NCI-H69 (cell line): ENCODE measurements at regions not wholly inside any gene's neighbourhood (a gene's known extent, or its start where the extent isn't known, plus 50 kb on each side); places are given as distances from the start of the nearest gene placed in this dataset.
"Not testable (repeated sequence)": the region's sequence is repeated elsewhere in the genome, so short reads cannot be mapped to it uniquely, and the experiment has no call there.

Experiments used
- DNase-seq: peaks from one replicate; lab custom pipeline; 2025; lab: John Stamatoyannopoulos, UW

DNA sequence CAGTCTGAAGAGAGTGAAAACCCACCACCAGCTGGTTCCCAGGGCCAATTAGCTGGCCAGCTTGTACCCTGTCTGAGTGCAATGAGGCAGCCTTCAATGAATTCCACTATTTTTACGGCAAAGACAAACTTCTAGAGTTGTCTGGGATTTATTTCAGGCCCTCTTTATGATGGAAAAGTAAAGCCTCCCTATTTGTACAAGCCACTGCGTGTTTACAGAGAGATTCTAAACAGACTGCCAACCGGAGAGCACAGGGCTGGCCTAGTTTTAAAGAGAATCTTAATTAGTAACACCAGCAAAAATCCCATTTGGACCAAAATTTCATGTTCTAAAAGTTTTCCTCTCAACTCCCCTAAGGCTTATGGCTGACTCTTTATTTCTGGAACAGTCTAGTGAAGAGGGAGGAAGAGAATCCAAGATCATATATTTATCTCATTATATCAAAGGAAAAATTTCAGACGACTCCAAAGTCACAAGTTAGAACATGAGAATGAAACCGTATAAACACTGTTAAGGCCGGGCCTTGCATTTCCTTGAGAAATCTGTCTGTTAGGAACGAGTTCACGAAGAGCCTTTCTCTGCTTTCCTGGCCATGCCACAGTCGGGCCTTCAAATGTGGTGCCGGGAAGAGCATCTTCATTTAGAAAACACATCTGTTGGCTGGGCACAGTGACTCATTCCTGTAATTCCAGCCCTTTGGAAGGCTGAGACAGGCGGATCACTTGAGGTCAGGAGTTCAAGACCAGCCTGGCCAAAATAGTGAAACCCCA lies 724.6 kb upstream of the NRP1 start:
- DNase-seq, result no peak

DNA sequence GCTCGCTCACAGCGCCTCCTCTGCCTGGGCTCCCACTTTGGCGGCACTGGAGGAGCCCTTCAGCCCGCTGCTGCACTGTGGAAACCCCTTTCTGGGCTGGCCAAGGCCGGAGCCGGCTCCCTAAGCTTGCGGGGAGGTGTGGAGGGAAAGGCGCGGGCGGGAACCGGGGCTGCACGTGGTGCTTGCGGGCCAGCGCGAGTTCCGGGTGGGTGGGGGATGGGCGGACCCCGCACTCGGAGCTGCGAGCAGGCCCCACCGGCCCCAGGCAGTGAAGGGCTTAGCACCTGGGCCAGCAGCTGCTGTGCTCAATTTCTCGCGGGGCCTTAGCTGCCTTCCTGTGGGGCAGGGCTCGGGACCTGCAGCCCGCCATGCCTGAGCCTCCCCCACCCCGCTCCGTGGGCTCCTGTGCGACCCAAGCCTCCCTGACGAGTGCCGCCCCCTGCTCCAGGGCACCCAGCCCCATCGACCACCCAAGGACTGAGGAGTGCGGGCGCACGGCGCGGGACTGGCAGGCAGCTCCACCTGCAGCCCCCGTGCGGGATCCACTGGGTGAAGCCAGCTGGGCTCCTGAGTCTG lies 721.0 kb upstream of the NRP1 start:
- not testable (repeated sequence) for DNase-seq

DNA sequence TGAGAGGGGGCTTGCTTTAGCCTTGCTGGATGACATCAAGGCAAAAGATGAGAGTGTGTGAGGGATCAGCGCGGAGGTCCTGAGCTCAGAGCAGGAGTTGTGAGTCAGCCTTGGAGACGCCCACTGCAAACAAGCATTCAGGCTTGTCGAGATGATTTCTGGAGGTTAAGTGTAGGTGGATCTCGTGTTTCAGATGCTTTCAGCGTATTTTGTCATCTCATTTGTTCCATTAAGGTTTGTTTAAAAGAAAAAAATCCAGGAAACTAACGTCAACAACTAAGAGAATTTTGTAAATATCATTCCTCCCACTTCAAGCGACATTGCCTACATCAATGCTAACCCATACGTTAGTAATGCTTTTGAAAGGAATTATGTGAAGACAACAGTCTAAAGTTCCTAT lies 715.4 kb upstream of the NRP1 start:
- DNase-seq, result no peak

- no peak for DNase-seq
Measured at GRCh38 chr10:34049469-34049868, 715.0 kb upstream of the NRP1 start.

DNA sequence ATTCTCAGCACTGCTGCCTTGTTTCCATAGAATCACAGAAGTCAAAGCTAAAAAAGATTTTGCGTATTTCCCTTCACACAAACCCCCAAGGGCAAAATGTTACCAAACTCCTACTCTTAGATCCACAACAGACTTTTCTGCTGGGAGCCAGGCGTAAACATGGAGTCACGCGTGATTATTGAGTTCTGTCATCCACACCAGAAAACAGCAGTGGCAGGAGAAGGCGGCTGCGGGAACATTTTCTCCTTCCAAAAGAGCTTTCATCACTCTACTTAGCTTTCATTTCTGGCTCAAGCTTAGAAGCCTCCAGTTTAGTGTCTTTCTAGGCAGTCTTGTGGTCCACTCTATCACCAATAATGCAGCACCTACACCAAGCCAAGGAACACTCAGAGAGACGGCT lies 712.9 kb upstream of the NRP1 start:
- no peak for DNase-seq

GRCh38 chr10:34046506-34047034 lies 712.1 kb upstream of the NRP1 start:
- peak; percentile 62 for DNase-seq

GRCh38 chr10:34045571-34046190 lies 711.2 kb upstream of the NRP1 start:
- DNase-seq, result no peak

DNA sequence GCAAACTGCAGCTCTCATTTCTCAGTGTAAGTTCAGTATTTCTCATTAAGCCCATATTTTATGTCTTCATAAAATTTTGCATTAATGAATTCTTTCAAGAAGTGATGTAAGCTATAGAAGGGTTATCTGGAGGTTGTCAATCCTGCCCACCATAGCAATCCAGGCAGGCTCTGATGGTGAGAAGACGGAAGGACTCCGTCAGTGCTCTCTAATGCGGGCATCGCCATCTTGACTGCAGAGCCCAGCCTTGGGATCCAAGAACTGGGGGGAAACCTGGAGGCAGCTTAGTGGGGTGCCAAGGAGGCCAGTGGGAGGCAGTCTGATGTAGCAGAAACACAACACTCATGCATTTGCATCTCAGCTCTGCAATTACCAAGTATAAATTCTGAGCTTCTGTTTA lies 707.4 kb upstream of the NRP1 start:
- no peak for DNase-seq

DNA sequence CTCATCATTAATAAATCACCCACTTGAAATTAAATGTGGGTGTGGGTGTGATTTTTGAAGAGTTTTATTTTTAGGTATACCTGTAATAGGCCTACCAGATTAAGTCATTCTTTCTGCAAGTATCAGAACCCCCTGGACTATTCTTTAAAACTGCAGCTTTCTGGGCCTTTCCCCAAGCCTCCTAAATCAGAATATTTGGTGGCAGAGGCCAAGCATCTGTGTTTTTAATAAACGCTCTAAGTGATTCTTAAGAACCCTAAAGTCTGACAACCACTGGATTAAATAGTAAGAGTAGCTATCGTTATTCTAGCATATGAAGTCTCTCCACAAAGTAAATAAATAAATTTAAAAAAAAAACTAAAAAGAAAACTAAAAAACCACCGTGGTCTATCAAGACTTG lies 703.0 kb upstream of the NRP1 start:
- no peak for DNase-seq

GRCh38 chr10:34035241-34035790 lies 700.8 kb upstream of the NRP1 start:
- not testable (repeated sequence) for DNase-seq

GRCh38 chr10:34033078-34033477 lies 698.6 kb upstream of the NRP1 start:
- DNase-seq, result no peak

DNA sequence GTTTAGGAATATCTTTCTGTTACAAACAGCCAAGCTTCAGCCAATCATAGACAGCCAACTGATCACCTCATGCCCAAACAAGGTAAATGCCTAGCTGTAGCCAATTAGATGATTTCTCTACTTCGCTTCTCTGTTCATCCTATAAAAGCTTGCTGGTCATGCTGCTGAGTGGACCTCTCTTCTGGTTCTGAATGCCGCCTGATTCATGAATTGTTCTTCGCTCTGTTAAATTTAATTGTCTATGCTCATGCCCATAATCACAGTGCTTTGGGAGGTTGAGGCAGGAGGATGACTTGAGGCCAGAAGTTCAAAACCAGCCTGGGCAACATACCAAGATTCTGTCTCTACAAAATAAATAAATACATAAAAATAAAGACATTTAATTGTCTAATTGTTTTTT lies 698.1 kb upstream of the NRP1 start:
- DNase-seq, result no peak

GRCh38 chr10:34031400-34031799 lies 696.9 kb upstream of the NRP1 start:
- DNase-seq, result no peak

DNA sequence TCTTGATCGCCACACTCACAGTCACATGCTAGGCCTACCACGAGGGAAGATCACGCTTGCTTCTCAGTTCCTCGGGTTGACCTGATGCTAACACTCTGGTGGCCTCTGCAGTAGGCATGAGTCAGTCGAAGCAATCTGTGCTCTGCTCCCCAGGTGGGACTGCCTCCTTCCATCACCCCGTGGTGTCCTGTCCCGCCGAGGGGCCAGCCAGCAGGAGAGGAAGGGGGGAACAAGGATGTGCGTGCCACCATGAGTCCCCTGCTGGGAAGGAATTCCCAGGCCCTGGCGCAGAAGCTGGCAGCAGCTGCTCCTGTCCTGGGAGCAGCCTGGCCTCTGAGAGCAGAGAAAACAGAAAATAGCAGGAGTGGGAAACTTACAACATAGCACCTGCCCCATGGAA lies 695.0 kb upstream of the NRP1 start:
- no peak for DNase-seq

GRCh38 chr10:34028936-34029335 lies 694.5 kb upstream of the NRP1 start:
- no peak for DNase-seq

- DNase-seq, result peak; percentile 24
Measured at GRCh38 chr10:34024693-34025425, 690.4 kb upstream of the NRP1 start.

- DNase-seq, result no peak
Measured at GRCh38 chr10:34024282-34024681, 689.8 kb upstream of the NRP1 start.

DNA sequence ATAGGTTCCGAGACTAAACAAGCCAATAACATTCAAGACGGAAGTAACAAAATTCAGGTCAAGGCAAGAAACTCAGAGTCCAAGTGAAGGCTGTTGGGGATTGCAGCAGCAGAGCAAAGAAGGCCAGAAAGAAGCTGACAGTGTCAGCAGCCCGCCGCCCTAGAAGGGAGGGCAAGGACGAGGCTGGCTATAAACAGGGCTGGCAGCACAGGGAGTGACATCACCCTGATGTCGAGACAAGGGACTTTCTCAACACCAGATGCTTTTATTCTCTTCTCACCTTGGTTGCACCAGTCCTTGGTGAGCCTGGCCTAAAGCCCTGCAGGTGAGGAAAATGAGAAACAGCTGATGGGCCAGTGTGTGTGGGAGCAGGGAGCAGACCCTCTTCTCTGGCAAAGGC lies 687.7 kb upstream of the NRP1 start:
- DNase-seq, result no peak

DNA sequence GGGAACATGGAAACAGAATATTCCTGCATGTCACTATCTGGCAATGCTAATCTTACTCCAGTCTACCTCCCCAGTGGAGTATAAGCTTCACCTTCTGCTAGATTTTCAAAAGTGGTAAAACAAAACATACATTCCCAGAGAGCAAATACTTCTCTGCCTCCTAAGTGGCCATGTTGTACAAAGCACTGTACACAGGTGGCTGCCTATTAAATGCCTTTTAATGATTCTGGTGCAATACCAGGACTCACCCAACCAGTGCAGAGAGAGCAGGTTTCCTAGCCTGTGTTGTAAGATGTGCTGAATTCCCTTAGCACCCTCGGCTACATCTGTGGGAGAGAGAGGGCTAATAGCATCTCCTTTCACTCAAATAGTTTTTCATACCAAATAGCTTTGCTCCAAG lies 684.3 kb upstream of the NRP1 start:
- peak; percentile 1 for DNase-seq

DNA sequence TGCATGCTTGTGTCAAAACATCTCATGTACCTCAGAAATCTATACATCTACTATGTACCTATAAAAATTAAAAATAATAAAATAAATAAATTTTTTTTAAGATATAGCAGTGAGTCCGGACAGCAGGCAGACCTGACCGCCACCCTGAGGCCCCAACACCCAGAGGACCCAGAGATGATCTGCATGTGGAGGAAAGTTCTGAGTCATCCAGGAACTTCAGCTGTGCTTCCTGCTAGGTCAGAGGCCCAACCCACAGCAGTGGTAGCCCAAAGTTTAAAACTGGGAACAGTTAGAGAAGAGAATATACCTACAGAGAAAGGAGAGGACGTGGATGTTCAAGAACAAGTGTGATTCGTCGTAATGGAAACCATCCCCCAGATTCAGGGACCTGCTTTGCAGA lies 683.7 kb upstream of the NRP1 start:
- no peak for DNase-seq

DNA sequence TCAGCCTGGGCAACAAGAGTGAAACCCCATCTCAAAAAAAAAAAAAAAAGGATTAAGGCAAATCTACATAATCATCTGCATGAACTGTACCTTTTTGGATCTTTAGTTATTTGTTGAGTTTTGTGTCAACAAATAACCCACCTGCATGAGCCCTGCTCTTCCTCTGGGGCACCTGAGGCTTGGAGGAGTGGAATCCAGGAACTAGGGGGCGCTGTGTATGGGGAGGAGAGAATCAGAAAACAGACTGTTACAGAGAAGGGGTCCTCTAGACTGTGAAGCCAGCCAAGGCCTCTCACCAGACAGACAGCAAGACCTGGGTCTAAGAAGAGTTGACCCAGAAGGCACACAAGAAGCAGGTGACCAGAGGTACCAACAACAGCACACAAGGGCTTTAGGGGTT lies 682.8 kb upstream of the NRP1 start:
- DNase-seq, result peak; percentile 11

DNA sequence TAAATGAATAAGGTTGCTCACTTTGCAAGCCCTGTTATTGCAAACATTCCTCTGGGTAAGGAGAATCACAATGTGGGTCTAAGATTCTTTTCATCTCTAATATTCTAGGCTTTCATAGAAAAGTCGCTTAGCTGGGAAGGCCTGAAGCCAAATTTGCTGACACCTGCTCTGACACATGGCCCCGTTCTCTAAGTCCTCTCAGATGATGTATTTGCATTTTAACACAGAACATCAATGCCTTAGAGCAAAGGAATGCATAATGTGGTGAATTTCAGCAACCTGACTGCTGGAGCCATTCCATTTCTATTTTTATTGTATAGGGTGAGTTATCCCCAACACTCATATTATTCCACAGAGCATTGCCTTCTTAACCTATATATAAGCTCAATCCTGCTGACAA lies 682.1 kb upstream of the NRP1 start:
- DNase-seq, result no peak
